HG03571 (cell line): ENCODE measurements at regions not wholly inside any gene's neighbourhood (a gene's known extent, or its start where the extent isn't known, plus 50 kb on each side); places are given as distances from the start of the nearest gene placed in this dataset.
"Not testable (repeated sequence)": the region's sequence is repeated elsewhere in the genome, so short reads cannot be mapped to it uniquely, and the experiment has no call there.

ENCODE experiments used
- ATAC-seq: cut with Tn5 transposase; IDR thresholded peaks from one replicate; pipeline ENCODE4 v1.9.1; 2021; ENCODE audit not compliant: unreplicated experiment

GRCh38 chr11:97905101-97905500 lies 1115.6 kb upstream of the CNTN5 start:
- ATAC-seq: no peak

- no peak for ATAC-seq
These were observed 1115.1 kb upstream of the CNTN5 start for GRCh38 chr11:97905671-97906070.

GRCh38 chr11:97908354-97908753 lies 1112.4 kb upstream of the CNTN5 start:
- ATAC-seq: no peak

- no peak for ATAC-seq
These were observed 1110.9 kb upstream of the CNTN5 start for GRCh38 chr11:97909614-97910399.

GRCh38 chr11:97912629-97913028 lies 1108.1 kb upstream of the CNTN5 start:
- no peak for ATAC-seq

DNA sequence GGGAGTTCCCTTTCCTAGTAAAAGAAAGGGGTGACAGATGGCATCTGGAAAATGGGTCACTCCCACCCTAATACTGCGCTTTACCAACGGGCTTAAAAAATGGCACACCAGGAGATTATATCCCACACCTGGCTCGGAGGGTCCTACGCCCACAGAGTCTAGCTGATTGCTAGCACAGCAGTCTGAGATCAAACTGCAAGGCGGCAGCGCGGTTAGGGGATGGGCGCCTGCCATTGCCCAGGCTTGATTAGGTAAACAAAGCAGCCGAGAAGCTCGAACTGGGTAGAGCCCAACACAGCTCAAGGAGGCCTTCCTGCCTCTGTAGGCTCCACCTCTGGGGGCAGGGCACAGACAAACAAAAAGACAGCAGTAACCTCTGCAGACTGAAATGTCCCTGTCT lies 1097.8 kb upstream of the CNTN5 start:
- ATAC-seq: not testable (repeated sequence)

GRCh38 chr11:97934572-97935208 lies 1086.1 kb upstream of the CNTN5 start:
- no peak for ATAC-seq

DNA sequence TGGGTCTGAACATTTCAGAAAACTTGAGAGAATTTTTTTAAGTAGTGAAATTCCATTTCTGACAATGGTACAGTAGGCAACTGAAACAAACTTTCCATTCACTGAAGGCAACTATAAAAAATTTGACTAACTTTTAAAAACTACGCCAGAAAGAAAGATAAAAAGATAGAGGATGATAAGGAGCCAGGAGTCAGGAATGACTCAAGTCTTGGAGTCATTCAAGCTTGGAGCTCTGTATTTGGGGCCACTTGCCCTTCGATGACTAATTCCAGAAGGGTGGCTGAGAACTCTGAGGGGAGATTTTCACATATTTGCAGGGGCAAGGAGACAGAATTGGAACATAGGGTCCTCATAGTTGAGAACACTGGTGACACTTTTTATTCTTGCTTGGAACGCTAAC lies 1083.2 kb upstream of the CNTN5 start:
- ATAC-seq: no peak

GRCh38 chr11:97938789-97939188 lies 1082.0 kb upstream of the CNTN5 start:
- no peak for ATAC-seq

DNA sequence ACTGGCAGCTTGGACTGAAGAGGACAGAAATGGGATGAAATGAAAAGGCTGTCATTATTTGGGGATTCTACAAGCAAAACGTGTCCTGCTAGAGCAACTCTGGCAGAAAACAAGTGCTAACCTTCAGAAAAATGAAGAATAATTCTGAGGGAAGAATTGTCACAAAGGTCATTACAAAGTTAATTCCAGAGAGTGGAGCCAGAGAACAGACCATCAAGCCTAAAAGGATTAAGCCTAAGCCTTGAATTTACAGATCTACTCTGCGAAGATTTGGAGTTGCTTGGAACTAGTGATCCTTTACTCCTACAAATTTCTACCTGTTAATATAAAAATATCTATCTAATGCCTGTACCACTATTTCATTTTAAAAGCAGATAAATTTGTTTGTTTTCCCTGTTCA lies 1077.3 kb upstream of the CNTN5 start:
- ATAC-seq: no peak

DNA sequence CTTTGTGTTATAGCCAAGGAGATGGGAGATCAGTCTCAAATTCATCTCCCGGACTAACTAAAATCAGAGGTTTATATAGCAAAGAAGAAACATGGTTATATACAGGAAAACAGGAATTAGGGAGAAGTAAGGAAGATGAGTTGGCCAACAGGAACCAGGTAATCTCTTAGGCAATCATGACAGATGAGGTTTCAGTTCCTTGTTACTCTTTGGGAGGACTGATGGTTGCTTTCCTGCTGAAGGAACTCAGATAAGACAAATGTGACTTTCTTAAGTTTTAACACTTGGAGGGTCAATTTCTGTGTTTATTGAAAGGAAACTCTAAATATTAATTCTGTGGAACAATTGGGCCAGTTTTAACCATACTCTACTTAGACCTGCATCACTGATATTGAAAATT lies 1072.0 kb upstream of the CNTN5 start:
- no peak for ATAC-seq

- no peak for ATAC-seq
These were observed 1065.2 kb upstream of the CNTN5 start for GRCh38 chr11:97955595-97955994.

DNA sequence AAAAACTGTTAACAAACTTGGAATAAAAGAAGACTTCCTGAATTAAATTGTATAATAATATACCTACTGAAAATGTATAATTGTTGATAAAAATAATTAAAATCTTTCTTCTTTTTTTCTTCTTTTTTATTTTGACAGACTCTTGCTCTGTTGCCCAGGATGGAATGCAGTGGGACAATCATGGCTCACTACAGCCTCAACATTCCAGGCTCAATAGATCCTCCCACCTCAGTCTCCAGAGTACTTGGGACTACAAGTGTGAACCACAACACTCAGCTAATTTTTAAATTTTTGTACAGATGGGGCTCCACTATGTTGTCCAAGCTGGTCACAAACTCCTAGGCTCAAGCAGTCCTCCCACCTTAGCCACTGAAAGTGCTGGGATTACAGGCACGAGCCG lies 1063.8 kb upstream of the CNTN5 start:
- no peak for ATAC-seq

GRCh38 chr11:97961431-97961830 lies 1059.3 kb upstream of the CNTN5 start:
- no peak for ATAC-seq

GRCh38 chr11:97962758-97963157 lies 1058.0 kb upstream of the CNTN5 start:
- ATAC-seq: no peak

DNA sequence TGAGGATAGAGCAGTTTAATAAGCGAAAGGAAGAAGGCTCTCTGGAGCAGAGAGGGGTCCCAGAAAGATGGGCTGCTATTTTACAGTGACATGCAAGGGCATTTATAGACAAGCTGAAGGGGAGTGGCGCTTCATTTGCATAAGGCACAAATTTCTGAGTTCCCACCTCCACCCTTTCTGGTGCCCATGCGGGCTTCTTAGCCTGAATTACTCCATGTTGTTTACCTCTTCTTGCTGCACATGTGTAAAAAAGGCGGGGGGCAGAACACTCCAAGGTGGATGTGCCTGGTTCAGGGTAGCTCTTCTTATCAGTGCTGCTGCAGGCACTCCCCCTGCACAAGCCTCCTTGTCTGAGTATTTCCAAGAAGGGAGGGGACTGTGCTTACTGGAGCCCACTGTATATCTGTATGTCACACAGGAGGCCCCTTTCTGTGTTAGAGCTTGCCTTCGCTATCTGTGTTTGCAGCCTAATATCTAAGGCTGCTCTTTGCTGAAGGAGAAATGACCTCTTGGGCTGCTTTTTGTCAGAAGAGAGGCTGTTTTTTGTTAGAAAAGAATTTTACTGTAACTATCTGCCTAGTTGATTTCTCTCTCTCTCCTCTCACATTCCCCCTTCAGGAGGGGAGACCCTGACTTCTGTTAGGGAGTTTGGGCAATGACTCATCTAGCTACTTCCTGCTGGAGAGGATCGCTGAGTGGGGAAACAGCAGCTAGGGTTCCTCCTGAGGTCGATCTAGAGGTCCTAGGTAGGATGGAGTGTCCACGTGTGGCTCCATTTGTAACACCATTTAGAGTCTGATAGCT lies 1057.0 kb upstream of the CNTN5 start:
- no peak for ATAC-seq

DNA sequence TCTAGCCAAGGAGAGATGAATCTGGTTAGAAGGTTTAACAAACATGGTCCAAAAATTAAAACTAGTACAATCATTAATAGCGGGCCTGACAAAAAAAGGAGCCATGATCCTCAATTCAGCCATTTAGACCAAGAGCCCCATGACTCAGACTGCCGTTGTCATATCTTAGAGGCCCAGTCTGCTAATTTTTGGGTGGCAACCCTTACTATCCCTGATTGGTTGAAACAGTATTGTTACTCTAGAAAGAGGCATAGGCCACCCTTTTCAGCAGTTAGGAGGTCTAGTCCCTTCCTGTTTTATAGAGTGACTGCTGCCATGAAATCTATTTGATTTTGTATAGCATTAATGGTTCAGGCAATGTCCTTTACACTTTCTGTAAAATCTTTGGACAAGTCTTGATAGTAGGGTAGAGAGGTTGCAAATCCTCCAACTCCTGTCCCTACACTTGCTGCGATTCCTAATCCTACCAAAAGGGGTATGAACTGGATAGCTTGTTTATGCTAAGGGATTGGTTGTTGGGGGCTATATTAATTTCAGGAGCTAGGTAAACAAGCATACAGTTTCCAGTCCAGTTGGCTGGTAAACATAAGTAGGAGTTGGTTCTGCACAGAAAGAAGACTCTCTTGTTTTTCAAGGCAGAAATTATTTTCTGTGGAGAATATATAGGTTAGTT lies 1056.3 kb upstream of the CNTN5 start:
- no peak for ATAC-seq

DNA sequence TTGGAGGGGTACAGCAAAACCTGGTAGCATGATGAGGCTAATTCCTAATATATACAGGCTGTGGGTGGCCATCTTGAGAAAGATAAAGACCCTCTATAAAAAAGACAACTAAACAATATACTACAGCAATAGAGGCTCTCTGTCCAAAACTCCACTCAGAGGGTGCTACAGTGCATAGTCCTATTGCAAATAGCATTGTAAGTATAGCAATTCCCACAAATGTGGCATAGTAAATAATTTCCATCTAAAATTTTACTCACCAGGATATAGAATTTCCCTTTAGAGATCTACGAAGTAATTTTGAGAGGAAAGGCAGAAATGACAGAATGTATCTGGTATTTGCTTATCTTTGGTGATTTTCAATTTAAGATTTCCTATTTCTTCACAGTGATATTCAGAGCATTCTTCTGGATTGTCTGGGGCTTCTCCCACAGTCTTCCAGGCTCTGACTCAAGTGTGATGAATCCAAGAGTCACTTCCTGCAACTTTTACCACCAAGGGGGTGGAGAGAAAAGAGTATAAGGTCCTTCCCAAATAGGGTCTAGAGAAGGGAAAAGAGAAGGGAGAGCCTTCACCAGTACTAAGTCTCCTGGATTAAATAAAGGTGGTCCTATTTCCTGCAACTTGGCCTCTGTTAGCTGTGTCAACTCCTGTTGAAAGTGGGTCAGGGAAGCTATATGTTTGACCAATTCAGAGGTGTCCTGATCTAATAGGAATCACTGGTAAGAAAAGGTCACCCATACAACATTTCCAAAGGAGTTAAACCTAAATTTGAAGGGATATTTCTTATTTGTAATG lies 1054.7 kb upstream of the CNTN5 start:
- no peak for ATAC-seq

DNA sequence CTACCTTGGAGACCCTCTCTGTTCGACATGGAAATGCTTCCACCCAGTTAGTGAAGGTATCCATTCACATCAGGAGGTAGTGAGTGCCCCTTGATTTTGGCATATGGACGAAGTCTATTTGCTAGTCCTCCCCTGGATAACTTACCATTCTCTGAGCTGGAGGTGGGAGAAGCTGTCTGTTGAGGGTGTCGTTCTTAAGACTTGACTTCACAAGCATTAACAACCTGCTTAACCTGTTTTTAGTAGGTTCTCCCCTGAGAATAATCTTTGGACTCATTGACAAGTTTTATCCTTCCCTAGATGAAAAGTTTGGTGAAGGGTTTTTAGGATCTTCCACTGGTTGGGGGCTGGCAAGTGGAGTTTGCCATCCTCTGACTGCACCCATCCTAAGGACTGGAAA lies 1053.8 kb upstream of the CNTN5 start:
- no peak for ATAC-seq

DNA sequence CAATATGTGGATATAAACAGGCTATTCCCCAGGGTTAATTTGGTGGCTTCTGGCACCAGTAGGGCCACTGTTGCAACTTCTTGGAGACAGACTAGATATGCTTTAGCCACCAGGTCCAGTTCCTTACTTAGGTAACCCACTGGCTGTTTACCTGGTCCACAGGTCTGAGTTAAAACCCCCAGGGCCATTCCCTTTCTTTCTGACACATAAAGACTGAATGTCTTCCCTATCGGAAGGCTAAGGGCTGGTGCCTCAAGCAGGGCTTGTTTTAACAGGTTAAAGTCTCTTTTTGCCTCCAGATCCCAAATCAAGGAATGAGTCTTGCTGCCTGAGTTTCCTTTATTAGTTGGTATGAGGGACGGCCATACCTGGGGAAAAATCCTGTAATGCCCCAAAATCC lies 1052.7 kb upstream of the CNTN5 start:
- no peak for ATAC-seq

GRCh38 chr11:97972731-97973130 lies 1048.0 kb upstream of the CNTN5 start:
- ATAC-seq: no peak
